GM20000 (cell line): ENCODE measurements at regions not wholly inside any gene's neighbourhood (a gene's known extent, or its start where the extent isn't known, plus 50 kb on each side); places are given as distances from the start of the nearest gene placed in this dataset.

Experiments
- DNase-seq: peaks from one replicate; pipeline ENCODE4 v3.0.0; 2012; ENCODE audit warnings: low spot score
- TF ChIP-seq, protein P1 (sequence below): IDR thresholded peaks from 2 replicates; pipeline ENCODE4 v1.5.1; 2012; ENCODE audit warnings: mild to moderate bottlenecking, control low read depth; ENCODE audit errors: extremely low read depth, missing control alignments

DNA sequence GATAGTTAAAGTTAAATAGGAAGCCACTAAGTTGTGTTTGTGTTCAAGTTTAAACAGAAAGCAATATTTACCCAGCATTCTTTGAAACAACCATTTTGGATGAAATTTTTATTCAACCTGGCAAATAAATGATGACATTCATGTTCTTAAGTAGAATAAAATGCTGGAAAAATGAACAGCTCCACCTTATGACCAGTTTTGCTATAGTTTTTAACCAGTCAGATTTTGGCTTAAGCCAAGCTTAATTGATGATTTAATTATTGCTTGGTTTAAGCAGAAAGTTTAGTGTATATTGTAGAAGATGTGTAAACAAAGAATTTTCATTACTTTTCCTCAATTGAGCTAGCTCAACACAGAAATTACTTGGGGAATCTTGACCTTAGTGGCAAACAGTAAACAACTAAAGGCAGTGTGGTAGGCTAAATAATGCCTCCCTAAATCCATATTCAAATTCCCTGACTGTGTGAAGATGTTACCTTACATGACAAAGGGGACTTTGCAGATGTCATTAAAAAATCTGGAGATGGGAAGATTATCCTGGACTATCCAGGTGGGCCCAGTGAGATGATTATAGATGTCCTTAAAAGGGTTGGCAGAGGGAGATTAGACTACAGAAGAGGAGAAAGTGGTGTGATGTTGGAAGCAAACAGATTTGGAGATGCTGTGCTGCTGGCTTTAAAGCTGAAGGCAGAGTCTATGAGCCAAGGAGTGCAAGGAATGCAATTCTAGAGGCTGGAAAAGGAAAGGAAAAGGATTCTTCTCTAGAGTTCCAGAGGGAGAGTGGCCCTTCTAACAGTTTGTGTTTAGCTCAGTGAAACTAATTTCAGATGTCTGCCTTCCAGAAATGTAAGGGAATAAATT is 448.6 kb upstream of the GOLIM4 start:
- TF ChIP-seq, protein P1, sequence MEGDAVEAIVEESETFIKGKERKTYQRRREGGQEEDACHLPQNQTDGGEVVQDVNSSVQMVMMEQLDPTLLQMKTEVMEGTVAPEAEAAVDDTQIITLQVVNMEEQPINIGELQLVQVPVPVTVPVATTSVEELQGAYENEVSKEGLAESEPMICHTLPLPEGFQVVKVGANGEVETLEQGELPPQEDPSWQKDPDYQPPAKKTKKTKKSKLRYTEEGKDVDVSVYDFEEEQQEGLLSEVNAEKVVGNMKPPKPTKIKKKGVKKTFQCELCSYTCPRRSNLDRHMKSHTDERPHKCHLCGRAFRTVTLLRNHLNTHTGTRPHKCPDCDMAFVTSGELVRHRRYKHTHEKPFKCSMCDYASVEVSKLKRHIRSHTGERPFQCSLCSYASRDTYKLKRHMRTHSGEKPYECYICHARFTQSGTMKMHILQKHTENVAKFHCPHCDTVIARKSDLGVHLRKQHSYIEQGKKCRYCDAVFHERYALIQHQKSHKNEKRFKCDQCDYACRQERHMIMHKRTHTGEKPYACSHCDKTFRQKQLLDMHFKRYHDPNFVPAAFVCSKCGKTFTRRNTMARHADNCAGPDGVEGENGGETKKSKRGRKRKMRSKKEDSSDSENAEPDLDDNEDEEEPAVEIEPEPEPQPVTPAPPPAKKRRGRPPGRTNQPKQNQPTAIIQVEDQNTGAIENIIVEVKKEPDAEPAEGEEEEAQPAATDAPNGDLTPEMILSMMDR: no peak
- no peak for DNase-seq

DNA sequence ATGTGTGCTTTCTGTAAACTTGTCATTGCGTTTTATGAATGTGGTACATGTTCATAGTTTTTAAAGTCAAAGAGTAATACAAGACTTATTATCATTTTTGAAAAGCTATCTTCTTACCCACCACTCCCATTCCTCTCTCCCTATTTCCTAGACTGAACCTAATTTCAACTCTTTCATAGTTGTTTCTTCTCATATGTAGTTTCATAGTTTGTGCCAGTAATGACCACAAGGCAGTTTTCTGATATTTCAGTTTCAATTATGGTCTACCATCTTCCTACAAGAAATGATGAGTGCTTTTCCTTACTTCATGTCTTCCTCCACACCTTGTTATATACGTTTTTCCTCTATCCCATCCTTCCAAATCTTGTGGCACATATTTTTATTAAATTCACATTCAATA is 445.0 kb upstream of the GOLIM4 start:
- TF ChIP-seq, protein P1: no peak
- DNase-seq: no peak

DNA sequence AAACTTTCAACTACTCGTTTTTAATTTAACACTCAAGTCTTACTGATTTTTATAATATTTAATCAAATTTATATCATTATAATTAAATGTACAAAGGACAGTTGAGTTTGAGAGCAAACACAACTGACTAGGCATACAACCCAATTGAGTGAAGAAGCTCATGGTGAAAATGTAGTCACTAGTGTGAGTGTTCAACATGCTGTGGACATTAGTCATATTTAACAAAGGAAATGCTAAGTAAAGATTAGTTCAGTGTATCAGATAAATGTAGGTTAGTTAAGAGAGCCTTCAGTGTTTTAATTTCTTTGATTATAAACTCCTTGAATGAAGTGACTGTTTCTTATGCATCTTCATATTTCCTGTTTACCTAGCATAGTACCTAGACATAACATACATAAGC is 444.2 kb upstream of the GOLIM4 start:
- TF ChIP-seq, protein P1: no peak
- no peak for DNase-seq

DNA sequence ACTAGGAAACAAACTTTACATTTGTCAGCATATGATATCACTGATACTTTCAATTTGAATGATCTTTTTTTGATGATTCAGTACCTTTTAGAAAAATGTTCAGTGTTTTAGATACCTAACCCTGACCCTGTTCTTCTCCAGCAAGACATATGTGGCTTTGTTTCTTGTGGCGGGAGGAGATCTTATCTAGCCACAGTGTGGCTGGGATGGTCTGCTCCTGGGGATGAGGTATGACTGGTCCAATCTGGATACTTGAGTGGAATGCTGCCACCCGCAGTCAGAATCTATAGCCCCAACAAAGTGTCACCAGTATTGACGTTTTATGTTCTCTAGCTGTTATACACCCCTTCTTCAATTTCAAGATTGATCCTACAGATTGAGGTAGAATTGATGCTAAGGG is 439.0 kb upstream of the GOLIM4 start:
- TF ChIP-seq, protein P1: no peak
- DNase-seq: no peak

DNA sequence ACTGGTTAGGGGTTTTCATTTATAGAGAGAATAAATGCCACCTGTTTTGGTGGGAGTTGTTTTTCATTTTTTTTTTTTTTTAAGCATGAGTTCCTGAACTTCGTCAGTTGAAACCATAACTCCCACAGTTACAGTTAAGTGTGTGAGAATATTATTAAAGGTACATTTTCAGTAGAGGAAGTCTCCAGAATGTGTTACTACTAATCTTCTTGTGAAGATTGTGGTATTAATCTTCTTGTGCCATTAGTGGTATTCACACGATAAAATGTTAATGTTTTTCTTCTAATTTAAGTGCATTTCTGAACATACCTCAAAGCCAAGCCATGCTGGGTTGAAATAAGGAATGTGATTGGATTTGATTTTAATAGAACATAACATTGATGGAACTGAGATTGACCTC is 437.9 kb upstream of the GOLIM4 start:
- no peak for DNase-seq
- TF ChIP-seq, protein P1: no peak

DNA sequence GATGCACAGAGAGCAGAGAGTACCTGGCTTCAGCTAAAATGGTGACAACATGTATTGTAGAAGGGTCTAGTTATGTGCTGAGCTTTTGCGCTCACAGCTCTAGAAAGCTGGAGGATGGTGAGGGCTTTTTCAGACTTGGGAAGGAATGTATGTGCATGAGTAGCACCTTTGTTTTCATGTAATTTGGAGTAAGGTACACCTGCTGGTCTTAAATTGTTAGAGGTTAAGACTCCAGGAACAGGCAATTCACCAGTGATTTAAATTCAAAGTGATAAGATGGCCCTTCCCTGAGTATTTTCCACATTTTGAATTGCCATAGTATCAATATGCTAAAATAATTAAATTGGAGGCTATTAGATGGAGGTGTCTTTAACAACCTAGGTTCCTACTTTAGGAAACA is 436.4 kb upstream of the GOLIM4 start:
- TF ChIP-seq, protein P1: no peak

DNA sequence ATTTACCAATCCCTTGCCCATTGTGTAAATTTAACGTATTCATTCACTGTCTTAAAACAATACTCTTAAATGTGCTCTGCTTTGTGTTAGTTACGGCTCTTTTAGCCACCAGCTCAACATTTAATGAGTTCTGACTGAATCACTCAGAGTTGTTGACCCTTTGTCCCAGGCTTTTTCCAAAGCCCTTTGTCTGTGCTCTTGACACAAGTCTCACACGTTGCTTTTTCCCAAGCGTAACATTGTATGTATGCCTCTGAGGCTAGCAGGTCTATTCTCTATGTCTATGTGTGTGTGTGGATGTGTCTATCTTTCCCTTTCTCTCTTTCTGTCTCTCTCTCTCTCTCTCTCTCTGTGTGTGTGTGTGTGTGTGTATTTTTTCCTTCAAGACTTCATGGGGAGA is 435.4 kb upstream of the GOLIM4 start:
- DNase-seq: no peak
- TF ChIP-seq, protein P1: no peak

More for the DNA sequence above, 436.4 kb upstream of the GOLIM4 start:
- DNase-seq: no peak
